ENCODE measurements at regions not wholly inside any gene's neighbourhood (a gene's known extent, or its start where the extent isn't known, plus 50 kb on each side); places are given as distances from the start of the nearest gene placed in this dataset.

GRCh38 chr3:64343689-64344430 is 118.6 kb upstream of the PRICKLE2 start:
- peaks cover 0 to 3% of the 10 kb centered on the region in 2 donors for H3K9me3 ChIP-seq (replicated peaks in 1 of 2; ENCODE audit: control insufficient read depth in 1 of 2, insufficient read depth in 1 of 2, low read length in 2 of 2)
- WGBS (ENCODE audit: insufficient coverage): 90% methylated on average over 5 of the region's 8 CpGs
- H4K20me1 ChIP-seq (ENCODE audit: insufficient read depth, low read length): no peaks in the 10 kb centered on the region
- no peaks in the 10 kb centered on the region for H3K4me1 ChIP-seq (ENCODE audit: control insufficient read depth in 1 of 2, insufficient read depth in 2 of 2, low read length in 2 of 2)
- intact Hi-C loops (cut with micrococcal nuclease): no loop called here
- H3K4me2 ChIP-seq (replicated peaks; ENCODE audit: extremely low read depth, low read length, poor library complexity, severe bottlenecking): no peak overlapping the region
- H3K27me3 ChIP-seq (ENCODE audit: control insufficient read depth in 2 of 2, insufficient read depth in 2 of 2, low read length in 2 of 2): no peaks in the 10 kb centered on the region
- no peak overlapping the region for H2AFZ ChIP-seq (ENCODE audit: insufficient read depth, low read depth, low read length, poor library complexity, severe bottlenecking)
- DNase-seq: no peak
- Mint-ChIP-seq H3K9me3 (peaks cover 0 to 3% (median 0%) of the 10 kb centered on the region in 7 donors), H3K4me3 (no peak overlapping the region), H3K27ac (no peak overlapping the region), H3K4me1 (no peaks in the 10 kb centered on the region), H3K27me3 (ENCODE audit: low read depth in 3 of 3) (peaks cover 2 to 8% (median 3%) of the 10 kb centered on the region in 3 donors), H3K36me3 (no peaks in the 10 kb centered on the region)
- H3K4me3 ChIP-seq (replicated peaks in 1 of 3; ENCODE audit: low read depth in 2 of 3, low read length in 3 of 3): no peak overlapping the region
- H3K27ac ChIP-seq (ENCODE audit: low read depth in 1 of 2, low read length in 2 of 2): no peak overlapping the region
- H3K79me2 ChIP-seq (ENCODE audit: insufficient read depth, low read length): no peaks in the 10 kb centered on the region
- no peak overlapping the region for H3K9ac ChIP-seq (ENCODE audit: insufficient read depth, low read length, poor library complexity, severe bottlenecking)
- no peaks in the 10 kb centered on the region for H3K36me3 ChIP-seq (replicated peaks in 1 of 2; ENCODE audit: control insufficient read depth in 1 of 2, insufficient read depth in 2 of 2, low read length in 2 of 2)
- no peak for TF ChIP-seq CTCF (IDR thresholded peaks at IDR 0.05)

GRCh38 chr3:64342940-64343688 is 117.8 kb upstream of the PRICKLE2 start:
- Histone ChIP-seq H2AFZ (ENCODE audit: insufficient read depth, low read depth, low read length, poor library complexity, severe bottlenecking) (no peak overlapping the region), H3K27ac (ENCODE audit: low read depth in 1 of 2, low read length in 2 of 2) (no peak overlapping the region), H4K20me1 (ENCODE audit: insufficient read depth, low read length) (no peaks in the 10 kb centered on the region), H3K36me3 (replicated peaks in 1 of 2; ENCODE audit: control insufficient read depth in 1 of 2, insufficient read depth in 2 of 2, low read length in 2 of 2) (no peaks in the 10 kb centered on the region), H3K4me3 (replicated peaks in 1 of 3; ENCODE audit: low read depth in 2 of 3, low read length in 3 of 3) (no peak overlapping the region), H3K9me3 (replicated peaks in 1 of 2; ENCODE audit: control insufficient read depth in 1 of 2, insufficient read depth in 1 of 2, low read length in 2 of 2) (peaks cover 0 to 3% of the 10 kb centered on the region in 2 donors), H3K4me1 (ENCODE audit: control insufficient read depth in 1 of 2, insufficient read depth in 2 of 2, low read length in 2 of 2) (no peaks in the 10 kb centered on the region), H3K79me2 (ENCODE audit: insufficient read depth, low read length) (no peaks in the 10 kb centered on the region), H3K27me3 (ENCODE audit: control insufficient read depth in 2 of 2, insufficient read depth in 2 of 2, low read length in 2 of 2) (no peaks in the 10 kb centered on the region), H3K4me2 (replicated peaks; ENCODE audit: extremely low read depth, low read length, poor library complexity, severe bottlenecking) (no peak overlapping the region), H3K9ac (ENCODE audit: insufficient read depth, low read length, poor library complexity, severe bottlenecking) (no peak overlapping the region)
- no peak for TF ChIP-seq CTCF (IDR thresholded peaks at IDR 0.05)
- 90% methylated on average over 3 of the region's 6 CpGs for WGBS (ENCODE audit: insufficient coverage)
- no peaks in the 10 kb centered on the region for H3K36me3 Mint-ChIP-seq
- intact Hi-C loops (cut with micrococcal nuclease): no loop called here
- no peak overlapping the region for H3K27ac Mint-ChIP-seq
- no peak overlapping the region for H3K4me3 Mint-ChIP-seq
- no peak for DNase-seq
- peaks cover 0 to 3% (median 0%) of the 10 kb centered on the region in 7 donors for H3K9me3 Mint-ChIP-seq
- H3K27me3 Mint-ChIP-seq (ENCODE audit: low read depth in 3 of 3): peaks cover 2 to 5% (median 3%) of the 10 kb centered on the region in 3 donors
- no peaks in the 10 kb centered on the region for H3K4me1 Mint-ChIP-seq

Data from CD14-positive monocyte (primary cell).